T47D (cell line): ENCODE measurements at regions not wholly inside any gene's neighbourhood (a gene's known extent, or its start where the extent isn't known, plus 50 kb on each side); places are given as distances from the start of the nearest gene placed in this dataset.
"Not testable (repeated sequence)": the region's sequence is repeated elsewhere in the genome, so short reads cannot be mapped to it uniquely, and the experiment has no call there.

Experiments used
- DNase-seq, 2 experiments: peaks; one replicate each; pipeline versions ENCODE4 v3.0.0 to v3.0.0-alpha.2; 2011 to 2012; ENCODE audit warnings: low read depth in 1 of 2, low spot score in 1 of 2
- JUND ChIP-seq: IDR thresholded peaks from 2 replicates; pipeline ENCODE4 v1.6.1; 2012; ENCODE audit warnings: low read depth
- in situ Hi-C: cut with HindIII; loops from 2 replicates; pipeline ENCODE4 v1.10.0; 2016; ENCODE audit warnings: low sequenced_read_pairs, low pct_unique_long_range_greater_than_20kb

DNA sequence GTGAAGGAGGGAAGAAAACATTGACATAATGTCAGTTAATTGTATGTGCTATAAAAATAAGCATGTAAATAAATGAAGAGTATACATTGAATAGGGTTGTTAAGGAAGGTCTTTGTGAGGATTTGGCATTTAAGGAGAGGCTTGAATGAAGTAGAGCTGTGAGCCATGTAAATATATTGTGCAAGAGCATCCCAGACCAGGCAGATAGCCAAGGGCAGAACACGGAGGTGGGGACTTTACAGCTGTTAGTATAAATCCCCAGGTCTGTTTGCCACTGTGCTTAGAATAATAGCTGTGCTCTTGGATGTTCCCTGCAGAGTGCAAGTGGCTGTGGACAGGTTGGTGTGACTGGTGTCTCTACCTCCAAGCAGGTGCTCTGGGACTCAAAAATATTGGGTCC is 211.7 kb downstream of the LRRC70 start:
- no peak for TF ChIP-seq JUND
- in situ Hi-C loops, result no loop called here
- no peak for DNase-seq

DNA sequence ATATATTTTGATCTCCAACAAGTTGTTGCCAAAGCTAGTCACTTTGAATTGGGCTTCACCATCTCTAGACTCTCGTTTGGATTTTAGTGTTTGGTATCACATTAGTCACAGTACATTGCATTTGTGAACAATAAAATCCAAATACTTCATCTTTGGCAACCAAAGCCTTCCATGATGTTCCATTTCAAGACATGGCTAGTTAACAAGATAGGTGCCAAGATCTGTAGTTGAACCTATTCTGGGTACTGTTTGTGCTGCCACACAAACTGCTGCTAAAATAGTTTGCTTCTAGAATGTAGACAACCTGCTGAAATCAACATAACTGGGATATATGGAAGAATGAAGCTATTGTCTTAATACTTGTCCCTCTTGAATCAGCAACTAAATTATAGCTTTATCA is 207.5 kb downstream of the LRRC70 start:
- in situ Hi-C loops, result no loop called here
- DNase-seq, result no peak
- no peak for TF ChIP-seq JUND

DNA sequence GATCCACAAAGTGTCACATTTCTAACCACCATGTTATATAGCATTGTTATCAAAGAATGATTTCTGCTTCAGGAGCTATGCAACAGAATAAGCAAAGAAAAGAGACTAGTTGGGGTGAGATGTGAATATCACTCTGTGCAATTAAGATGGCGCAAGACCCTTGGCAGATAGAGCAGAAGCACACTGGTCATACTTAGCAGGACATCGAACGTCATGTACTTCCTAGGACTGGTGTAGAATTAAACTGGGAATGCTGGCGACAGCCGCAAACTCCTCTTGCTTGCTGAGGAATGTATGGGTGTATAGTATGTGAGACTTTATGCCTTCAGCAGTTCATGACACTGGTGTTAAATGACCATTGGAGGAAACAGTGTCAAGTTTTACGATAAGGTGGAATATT is 207.0 kb downstream of the LRRC70 start:
- TF ChIP-seq JUND, result no peak
- DNase-seq, result no peak
- in situ Hi-C loops, result no loop called here

DNA sequence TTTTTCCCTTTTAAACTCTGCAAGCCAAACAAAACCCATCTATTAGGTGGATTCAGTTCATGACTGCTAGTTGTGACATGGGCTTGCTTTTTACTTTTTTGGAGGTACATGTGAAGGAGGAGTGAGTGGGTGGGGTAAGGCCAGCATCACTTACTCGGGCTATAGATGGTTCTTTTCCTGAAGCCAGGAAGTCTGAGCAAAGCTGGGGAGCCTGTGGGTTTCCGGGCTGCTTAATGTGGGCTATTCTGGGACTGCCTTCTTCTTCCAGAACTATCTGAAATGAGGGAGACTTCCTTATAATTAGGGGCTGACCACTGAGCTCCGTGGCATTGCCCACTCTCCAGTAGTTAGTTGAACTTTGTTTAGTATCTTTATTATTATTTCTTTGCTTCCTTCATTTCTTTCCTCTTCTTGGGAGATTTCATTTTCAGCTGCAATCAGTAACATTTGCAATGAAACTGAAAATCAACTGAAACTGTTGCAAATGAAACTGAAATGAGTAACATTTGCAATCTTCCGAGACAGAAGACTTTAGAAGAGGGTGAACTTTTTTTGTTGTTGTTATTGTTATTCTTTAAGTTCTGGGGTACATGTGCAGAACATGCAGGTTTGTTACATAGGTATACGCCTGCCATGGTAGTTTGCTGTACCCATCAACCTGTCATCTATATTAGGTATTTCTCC is 204.9 kb downstream of the LRRC70 start:
- no peak for TF ChIP-seq JUND
- in situ Hi-C loops, result no loop called here
- no peak for DNase-seq

DNA sequence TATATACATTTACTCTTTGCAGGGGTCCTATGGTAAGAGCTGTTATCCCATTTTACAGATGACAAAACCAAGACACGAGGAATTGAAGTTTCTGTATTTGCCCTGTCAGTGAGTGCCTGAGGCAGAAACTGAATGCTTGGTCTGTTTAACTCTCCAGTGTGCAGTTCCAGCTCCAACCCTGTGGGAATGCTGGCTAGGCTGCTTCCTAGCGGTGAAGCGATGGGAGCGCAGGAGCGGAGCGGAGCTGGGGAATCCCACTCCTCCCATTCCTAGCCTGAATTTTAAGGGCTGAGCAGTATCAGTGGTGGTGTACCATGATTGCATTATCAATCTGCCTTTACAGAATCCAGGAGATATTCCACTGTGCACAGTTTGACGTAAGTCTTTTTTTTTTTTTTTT is 202.3 kb downstream of the LRRC70 start:
- in situ Hi-C loops, result no loop called here
- DNase-seq, result peak in 1 of 2 experiments; percentile 37
- TF ChIP-seq JUND, result no peak

DNA sequence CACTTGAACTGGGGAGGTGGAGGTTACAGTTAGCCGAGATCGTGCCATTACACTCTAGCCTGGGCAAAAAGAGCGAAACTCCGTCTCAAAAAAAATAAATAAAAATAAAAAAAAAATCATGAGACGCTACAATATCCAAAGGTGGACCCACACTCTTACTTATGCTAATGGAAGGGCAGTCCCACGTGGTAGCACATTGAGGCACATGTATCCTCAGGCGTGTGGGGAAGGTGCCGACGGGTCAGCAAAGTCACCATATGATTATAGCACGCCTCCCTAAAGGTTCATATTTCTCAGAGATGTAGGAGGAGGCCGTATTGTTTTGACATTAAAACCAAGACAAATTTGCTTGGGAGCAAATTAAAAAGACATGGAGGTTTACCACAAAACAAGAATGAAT is 201.6 kb downstream of the LRRC70 start:
- in situ Hi-C loops, result no loop called here
- DNase-seq, result no peak
- TF ChIP-seq JUND, result no peak

DNA sequence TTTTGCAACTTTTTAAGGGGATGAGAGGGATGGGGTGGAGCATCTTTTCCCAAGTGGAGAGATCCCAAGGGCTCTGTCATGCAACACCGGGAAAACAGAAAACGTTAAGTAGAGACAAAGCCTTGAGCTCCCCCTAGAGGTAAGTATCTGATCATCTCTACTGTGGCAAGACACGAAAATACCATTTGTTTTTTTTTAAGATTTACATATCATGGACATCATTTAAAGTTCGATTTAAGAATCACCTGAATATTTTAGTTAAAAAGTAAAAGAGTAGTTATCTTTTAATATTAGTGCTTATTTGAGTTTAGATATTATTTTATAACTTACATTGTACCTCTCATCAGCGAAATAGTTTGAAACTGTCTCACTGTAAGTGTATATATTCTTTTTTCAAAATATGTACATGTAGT is 200.4 kb downstream of the LRRC70 start:
- TF ChIP-seq JUND, result no peak
- DNase-seq, result peak; percentile 73 to 78
- in situ Hi-C loops, result no loop called here

DNA sequence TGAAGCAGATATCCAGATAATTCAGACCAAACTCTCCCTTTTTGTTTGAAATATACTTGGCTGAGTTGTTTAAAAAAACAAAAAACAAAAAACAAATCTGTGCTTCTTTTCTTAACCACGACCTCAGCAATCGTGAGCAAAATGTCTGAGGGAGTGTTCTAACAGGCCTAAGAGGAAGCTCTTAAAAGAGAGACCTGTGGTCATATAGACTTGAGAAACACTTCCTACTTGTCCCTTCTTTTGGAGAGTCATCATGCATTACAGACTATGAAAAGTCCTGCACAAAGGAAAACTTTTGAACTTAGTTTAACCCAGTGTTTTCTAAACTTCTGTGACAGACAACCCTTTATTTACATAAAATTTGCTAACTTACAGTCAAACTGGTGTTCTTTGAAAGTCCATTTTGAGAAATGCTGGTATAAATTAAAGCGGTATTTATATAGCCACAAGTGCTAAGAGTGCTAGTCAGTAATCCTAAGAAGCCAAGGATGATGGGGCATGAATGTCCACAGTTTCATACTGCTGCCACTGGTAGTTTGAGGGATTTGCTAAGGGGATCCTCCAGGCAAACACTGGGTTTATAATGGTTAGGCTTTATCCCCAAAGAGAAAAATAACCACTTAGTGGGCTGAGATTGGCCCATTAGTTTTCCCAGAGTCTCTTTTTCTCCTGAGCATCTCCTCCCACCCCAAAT is 199.8 kb downstream of the LRRC70 start:
- in situ Hi-C loops, result no loop called here
- no peak for TF ChIP-seq JUND
- DNase-seq, result no peak

DNA sequence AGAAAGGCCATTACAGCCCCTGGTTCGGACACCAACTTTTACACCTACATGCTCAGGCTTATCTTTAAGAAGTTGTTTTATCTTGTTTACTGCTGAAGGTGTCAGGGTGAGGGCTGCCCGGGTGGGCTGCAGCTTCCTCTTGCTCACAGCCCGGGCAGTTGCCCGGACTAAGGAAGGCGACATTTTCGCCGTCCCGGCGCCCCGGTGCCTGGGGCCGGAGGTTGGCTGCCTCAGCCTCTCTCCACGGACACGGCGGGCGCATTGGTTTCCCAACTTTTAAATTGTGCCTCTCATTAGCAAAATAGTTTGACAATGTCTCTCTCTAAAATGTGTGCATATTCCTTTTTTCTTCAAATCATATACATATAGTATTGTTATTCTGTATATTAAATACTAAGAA is 198.5 kb downstream of the LRRC70 start:
- in situ Hi-C loops, DNase-seq: not testable (repeated sequence)

DNA sequence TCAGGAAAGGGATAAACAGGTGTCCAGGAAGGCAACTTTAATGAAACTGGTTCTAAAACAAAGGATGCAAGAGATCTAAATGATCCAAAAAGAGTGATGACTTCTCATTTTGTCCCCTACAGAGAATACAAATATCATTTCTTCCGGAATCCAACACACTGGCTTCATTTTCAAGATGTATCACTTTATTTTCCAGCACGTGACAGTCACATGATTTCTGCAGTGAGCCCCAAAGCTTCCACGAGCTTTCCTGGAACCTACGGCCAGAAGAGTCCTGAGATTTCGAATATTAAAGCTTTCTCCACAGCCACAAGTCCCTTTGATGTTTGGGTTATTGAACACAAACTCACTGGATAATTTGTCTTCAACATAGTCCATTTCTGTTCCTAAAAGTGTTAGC is 198.0 kb downstream of the LRRC70 start:
- DNase-seq, in situ Hi-C loops: not testable (repeated sequence)

DNA sequence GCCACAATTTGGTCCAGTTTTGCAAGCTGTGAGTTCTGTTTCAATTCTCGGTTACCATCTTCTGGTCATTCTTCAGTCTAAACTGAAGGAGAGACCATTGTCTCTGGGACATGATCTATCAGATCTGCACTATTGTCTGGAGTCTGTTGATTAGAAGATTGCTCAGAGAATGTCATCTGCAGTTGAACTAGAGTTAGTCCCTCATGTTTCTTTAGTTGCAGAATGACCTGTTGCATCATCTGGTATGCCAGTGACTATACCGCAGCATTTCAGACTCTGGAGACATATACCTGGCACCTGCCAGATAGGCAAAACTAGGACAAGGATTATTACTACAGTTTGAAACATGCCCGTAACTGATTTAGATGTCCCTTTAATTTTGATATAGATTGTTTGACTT is 194.8 kb downstream of the LRRC70 start:
- TF ChIP-seq JUND, result no peak
- in situ Hi-C loops, result no loop called here
- DNase-seq, result no peak

DNA sequence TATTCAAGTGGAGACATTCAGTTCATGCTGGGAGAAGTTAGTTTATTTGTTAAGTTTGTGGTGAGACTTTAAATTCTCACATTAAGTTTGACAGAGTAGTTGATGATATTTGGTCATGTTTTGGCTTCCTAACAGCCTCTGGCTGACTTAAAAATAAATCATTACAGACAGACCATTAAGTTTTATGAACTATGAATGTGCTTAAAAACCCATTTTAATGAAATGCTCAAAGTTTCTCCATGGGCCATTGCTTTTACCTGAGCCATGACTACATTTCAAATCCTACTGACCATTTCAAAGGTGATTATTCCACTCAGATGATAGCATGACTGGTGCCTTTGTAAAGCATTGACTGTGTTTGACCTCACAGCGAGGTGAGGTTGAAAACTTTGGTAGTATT is 192.7 kb downstream of the LRRC70 start:
- no peak for DNase-seq
- TF ChIP-seq JUND, result no peak
- in situ Hi-C loops, result no loop called here

DNA sequence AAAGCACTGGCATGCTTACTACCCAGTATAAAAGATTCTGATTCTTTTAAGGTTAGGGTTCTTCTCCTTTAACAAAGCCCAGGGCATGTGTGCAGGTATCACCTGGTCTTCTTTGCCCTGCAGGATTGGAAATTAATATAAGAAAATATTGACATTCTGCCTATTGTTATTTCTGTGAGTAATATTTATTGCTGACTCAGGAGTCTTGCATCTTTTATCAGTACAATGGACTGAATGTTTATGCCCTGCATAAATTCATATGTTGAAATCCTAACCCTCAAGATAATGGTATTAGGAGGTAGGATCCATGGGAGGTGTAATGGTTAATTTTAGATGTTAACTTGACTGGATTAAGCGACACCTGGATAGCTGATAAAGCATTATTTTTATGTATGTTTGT is 189.0 kb downstream of the LRRC70 start:
- no peak for DNase-seq
- TF ChIP-seq JUND, result no peak
- in situ Hi-C loops, result no loop called here

DNA sequence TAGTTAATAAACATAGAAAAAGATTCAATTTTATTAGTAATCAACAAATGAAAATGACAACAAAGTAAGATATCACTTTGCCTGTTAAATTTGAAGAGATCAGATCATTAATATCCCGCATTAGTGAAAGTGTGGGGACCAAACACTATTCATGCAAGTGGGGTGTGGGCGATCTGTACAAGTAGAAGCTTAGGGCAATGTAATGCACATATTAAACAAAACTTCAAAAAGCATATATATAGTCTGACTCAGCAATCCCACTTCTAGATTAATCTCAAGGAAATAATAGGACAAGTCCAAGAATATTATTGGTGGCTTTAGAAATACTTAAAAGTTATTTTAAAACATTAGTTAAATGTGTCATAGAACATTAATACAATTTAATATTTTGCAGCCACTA is 188.5 kb downstream of the LRRC70 start:
- TF ChIP-seq JUND, result no peak
- in situ Hi-C loops, result no loop called here
- DNase-seq, result no peak
